GM19035 (cell line): ENCODE measurements at regions not wholly inside any gene's neighbourhood (a gene's known extent, or its start where the extent isn't known, plus 50 kb on each side); places are given as distances from the start of the nearest gene placed in this dataset.
"Not testable (repeated sequence)": the region's sequence is repeated elsewhere in the genome, so short reads cannot be mapped to it uniquely, and the experiment has no call there.

Source experiments
- ATAC-seq: cut with Tn5 transposase; IDR thresholded peaks from one replicate; pipeline ENCODE4 v1.9.1; 2021; ENCODE audit not compliant: unreplicated experiment

DNA sequence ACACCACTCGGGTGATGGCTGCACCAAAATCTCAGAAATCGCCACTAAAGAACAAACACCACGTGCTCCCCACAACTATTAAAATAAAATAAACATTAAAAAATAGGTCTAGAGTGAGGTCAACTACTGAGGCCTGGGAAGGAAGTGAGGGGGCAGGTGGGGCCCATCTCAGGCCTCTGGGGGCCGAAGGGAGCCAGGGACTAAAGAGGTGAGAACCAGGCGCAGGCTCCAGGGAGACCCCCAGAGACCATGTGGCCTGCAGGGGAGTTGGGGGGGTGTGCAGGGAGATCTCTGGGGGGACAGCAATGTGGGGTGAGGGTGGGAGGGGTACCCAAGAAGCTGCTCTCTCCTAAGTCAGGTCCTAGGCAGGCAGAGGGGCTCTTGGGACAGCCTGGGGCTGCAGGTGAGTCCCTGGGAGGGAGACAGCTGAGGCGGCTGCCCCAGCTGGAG, 111.3 kb upstream of the SMURF2 start:
- ATAC-seq, result no peak

- ATAC-seq, result no peak
Observed at GRCh38 chr17:64772845-64773299, 110.8 kb upstream of the SMURF2 start.

- no peak for ATAC-seq
Observed at GRCh38 chr17:64771980-64772844, 110.1 kb upstream of the SMURF2 start.

- ATAC-seq, result no peak
Observed at GRCh38 chr17:64769712-64770111, 107.6 kb upstream of the SMURF2 start.

DNA sequence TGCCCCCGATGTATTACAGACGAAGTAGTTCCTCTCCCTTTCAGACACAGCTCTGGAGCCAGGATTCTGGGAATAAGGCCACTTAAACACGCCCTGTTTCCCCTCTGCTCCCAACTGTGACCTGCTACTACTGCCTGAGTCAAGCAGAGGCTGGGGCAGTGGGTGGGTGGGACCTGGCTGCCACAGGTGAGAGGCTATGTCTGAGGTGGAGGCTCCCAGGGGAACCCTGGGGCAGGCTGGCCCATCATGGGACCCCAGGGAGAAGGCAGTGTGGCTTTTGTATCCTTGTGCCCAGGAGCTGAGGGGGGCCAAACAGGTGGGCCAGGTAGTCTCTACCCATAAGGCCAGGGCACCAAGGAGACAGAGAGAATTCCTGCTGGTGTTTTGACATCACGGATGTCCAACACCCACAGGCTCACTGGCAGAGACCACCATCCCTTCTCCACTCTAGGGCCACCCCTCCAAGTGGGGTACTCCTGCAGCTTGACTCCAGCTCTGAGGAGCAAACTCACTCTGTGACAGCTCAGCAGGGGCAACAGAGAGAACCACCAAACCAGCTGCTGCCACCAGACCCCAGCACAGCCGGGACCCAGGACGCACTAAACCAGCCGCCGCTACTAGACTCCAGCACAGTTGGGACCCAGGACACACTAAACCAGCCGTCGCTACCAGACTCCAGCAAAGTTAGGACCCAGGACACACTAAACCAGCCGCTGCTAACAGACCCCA, 105.3 kb upstream of the SMURF2 start:
- no peak for ATAC-seq

GRCh38 chr17:64765191-64765889, 103.2 kb upstream of the SMURF2 start:
- no peak for ATAC-seq

DNA sequence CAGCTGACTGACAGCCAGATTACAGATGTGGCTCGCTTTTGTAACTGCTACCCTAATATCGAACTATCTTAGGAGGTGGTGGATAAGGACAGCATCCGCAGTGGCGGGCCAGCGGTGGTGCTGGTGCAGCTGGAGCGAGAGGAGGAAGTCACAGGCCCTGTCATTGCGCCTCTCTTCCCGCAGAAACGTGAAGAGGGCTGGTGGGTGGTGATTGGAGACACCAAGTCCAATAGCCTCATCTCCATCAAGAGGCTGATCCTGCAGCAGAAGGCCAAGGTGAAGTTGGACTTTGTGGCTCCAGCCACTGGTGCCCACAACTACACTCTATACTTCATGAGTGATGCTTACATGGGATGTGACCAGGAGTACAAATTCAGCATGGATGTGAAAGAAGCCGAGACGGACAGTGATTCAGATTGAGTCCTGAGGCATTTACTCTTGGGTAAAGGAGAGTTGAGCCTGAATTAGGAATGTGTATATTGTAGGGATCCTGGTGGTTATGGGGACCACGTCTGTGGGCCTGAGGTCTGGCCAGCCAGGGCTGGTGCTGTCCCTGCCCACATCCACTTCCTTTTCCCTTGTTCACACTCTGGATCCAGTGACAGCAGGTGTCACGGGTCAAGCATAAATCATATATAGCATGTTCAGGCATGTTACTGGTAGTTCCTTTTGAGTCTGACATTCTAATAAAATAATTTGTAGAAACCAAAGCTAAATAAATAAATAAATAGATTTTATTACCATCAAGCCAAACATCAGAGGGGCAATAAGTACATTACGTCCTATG, 89.0 kb upstream of the SMURF2 start:
- ATAC-seq, result no peak

DNA sequence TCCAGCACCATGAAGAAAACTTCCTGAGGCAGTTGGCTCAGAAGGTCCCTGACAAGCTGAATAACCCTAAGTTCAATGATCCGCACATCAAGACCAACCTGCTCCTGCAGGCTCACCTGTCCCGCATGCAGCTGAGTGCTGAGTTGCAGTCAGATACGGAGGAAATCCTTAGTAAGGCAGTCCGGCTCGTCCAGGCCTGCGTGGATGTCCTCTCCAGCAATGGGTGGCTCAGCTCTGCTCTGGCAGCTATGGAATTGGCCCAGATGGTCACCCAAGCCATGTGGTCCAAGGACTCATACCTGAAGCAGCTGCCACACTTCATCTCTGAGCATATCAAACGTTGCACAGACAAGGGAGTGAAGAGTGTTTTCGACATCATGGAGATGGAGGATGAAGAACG, 88.4 kb upstream of the SMURF2 start:
- no peak for ATAC-seq

DNA sequence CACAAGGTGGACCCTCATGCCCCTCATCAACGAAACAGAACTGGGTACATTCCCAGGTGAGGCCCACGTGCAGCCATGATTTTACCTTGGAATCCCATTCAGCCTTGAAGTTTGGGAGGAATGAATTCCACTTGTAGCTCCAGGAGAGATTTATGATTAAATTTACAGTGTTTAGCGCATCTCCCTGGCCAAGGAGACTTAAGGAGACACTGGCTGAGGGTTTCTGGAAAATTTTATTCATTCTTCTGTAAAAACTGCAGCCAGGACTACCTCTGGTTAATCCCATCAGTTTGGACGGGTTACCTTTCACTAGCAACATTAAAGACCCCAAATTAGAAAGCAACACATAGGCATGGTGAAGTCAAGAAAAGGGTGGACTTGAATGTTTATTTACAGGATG, 87.2 kb upstream of the SMURF2 start:
- no peak for ATAC-seq

GRCh38 chr17:64747938-64748540, 85.9 kb upstream of the SMURF2 start:
- ATAC-seq, result no peak

DNA sequence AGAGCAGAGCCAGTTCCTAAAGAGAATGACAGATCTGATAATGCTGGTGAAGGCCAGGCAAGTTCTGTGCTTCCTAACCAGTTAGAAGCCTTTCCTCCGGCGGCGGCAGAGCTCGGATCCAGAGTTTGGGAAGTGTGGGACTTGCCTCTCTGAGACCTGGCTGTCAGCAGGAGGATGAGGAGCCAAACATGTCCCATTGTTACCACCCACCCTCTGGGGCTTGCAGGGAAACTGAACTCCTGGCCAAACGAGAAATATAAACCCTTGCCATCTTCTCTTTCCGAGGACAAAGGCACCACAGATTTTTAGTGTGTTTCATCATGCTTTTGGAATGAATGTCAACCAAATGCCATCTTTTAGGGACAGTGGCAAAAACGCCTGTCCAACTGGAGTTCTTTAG, 80.2 kb upstream of the SMURF2 start:
- no peak for ATAC-seq

DNA sequence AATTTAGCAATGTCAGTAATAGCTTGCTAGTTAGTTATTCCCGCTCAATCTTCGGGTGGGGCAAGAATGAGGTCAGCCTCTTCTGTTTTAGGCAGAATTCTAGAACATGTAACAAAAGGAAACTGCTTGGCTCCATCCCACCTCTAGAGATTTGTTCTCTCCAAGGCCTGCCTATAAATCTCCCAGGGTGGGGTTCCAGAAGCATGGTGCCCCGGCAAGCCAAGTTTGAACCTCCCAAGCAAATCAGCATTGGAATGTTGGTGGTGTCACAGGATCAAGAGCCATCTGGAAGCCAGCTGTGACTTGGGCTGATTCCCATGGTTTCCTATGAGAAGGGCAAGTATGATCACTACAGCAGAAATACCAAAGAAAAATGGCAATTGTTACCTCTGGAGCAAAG, 79.8 kb upstream of the SMURF2 start:
- not testable (repeated sequence) for ATAC-seq

- ATAC-seq, result no peak
Observed at GRCh38 chr17:64741038-64741641, 79.0 kb upstream of the SMURF2 start.

DNA sequence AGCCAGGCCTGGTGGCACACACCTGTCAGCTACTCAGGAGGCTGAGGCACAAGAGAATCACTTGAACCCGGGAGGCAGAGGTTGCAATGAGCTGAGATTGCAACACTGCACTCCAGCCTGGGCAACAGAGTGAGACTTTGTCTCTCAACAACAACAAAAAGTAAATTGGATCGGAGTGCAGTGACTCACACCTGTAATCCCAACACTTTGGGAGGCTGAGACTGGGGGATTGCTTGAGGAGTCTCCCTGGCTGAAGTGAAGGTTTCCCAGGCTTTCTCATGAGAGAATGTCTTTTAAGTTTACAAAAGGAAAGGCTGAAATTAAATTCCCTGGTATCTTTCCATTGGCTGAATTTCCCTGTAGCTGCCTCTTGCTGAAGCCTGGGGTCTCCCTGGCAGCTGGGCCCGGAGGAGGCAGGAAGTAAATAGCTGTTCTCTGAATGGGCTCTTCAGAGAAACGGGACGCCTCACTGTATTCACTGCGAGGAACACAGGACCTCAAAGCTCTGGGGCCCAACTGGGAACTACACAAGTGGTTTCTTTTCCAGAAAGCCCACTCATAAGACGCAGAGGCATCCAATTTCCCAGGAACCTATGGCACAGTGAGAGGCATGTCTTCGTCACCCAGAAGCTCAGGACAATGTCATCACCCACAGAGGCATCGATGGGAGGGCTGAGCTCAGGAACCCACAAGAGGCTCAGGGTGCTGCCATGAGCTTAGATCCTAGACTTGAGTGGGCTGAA, 77.4 kb upstream of the SMURF2 start:
- no peak for ATAC-seq

DNA sequence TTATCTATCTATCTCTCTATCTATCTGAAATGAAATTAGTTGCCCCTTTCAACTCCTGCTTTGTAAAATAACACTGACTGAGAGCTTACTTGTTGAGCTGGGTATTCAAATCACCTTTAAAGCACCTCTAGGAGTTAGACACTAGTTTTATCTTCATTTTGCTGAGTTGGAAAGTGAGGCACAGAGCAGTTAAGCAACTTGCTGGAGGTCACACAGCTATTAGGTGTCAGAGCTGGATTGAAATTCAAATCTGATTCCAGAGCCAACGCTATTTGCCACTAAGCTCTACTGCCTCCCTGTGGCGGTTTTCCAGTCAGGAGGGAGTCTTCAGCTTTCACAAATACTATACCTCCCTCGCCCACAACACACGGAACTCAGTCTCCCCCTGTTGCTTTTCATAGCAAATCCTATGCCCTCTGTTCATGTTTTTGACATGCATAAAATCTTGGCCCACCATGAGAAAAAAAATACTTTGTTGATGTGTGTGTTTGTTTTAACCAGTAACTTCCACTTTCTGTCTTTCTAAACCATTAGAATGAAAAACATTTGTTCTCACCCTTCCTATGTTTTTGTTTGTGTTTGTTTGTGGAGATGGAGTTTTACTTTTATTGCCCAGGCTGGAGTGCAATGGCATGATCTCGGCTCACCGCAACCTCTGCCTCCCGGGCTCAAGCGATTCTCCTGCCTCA, 74.8 kb upstream of the SMURF2 start:
- no peak for ATAC-seq

- no peak for ATAC-seq
Observed at GRCh38 chr17:64732336-64733006, 70.4 kb upstream of the SMURF2 start.

GRCh38 chr17:64730023-64730422, 67.9 kb upstream of the SMURF2 start:
- ATAC-seq, result not testable (repeated sequence)

DNA sequence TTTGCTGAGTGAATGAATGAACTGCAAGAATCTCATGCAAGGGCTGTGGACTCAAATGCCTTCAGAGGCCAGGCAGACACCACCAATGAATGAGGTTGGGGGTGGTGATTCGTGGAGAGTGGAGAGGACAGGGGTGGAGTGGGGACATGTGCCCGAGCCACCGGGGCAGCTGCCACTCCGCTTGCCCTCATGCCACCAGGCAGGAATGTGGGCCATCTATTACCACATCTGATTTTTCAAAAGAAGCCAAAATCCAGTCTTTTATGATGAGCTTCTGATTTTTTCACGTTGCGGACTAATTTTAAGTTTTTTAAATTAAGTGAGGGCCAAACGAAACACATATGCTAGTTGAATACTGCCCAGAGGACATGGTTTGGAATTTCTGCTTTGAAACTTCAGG, 67.1 kb upstream of the SMURF2 start:
- ATAC-seq, result no peak
